GM12878 (cell line): ENCODE measurements at regions not wholly inside any gene's neighbourhood (a gene's known extent, or its start where the extent isn't known, plus 50 kb on each side); places are given as distances from the start of the nearest gene placed in this dataset.

Experiments used
- ATAC-seq: fragments of 200-7000 bp; cut with Tn5 transposase; 3 replicates; pipeline ENCODE4 v1.9.1; 2020; ENCODE audit warnings: mild to moderate bottlenecking, moderate library complexity
- BruUV-seq: library from RNA; stranded (reverse); fragments of 400-500 nt; replicated peaks from 2 replicates; lab custom pipeline; 2021; lab: Mats Ljungman, UMichigan
- CTCF ChIA-PET: fragments of 300-600 bp; sonication (Branson Sonifier 250); formaldehyde crosslinking; extraction: SDS; loops from one replicate; lab custom pipeline; 2021; ENCODE audit warnings: inconsistent platforms; lab: Yijun Ruan, JAX
- POLR2A ChIA-PET: fragments of 350-600 bp; formaldehyde crosslinking; extraction: SDS; loops from one replicate; lab custom pipeline; 2021; ENCODE audit warnings: inconsistent platforms; lab: Charles Lee
- RAD21 ChIA-PET: fragments of 300-600 bp; sonication (Branson Sonifier 250); formaldehyde crosslinking; loops from one replicate; lab custom pipeline; 2023; ENCODE audit warnings: antibody characterized with exemption; ENCODE audit not compliant: unreplicated experiment; lab: Charles Lee
- SMC1A ChIA-PET: fragments of 300-600 bp; sonication (Branson Sonifier 250); formaldehyde crosslinking; loops from one replicate; lab custom pipeline; 2023; ENCODE audit not compliant: unreplicated experiment, uncharacterized antibody; lab: Charles Lee
- DNase-seq: peaks from one replicate; pipeline ENCODE4 v3.0.0-alpha.2; 2011; ENCODE audit warnings: low read depth, low spot score
- FAIRE-seq: peaks from 3 replicates; lab custom pipeline; 2011; peaks lifted over from hg19 to GRCh38; lab: Jason Lieb, UNC
- H2AFZ ChIP-seq: 2 replicates; pipeline ENCODE4 v1.6.0; 2011; ENCODE audit warnings: low read depth, low read length, control low read depth; ENCODE audit not compliant: control insufficient read depth
- H3K27ac ChIP-seq: 2 replicates; pipeline ENCODE4 v1.5.1; 2011; ENCODE audit warnings: control low read depth; ENCODE audit not compliant: control insufficient read depth, insufficient read depth
- H3K27me3 ChIP-seq, 2 experiments: replicated peaks in 1 of 2; 2 replicates each; pipeline versions ENCODE4 v1.6.0 to v1.6.1; 2011; ENCODE audit warnings: low read length in 1 of 2; ENCODE audit not compliant: control insufficient read depth in 2 of 2, insufficient read depth in 2 of 2
- H3K36me3 ChIP-seq, 2 experiments: 2 replicates each; pipeline ENCODE4 v1.5.1; 2011; ENCODE audit warnings: low read length in 1 of 2; ENCODE audit not compliant: control insufficient read depth in 2 of 2, insufficient read depth in 2 of 2
- H3K4me1 ChIP-seq: 2 replicates; pipeline ENCODE4 v1.6.1; 2011; ENCODE audit warnings: mild to moderate bottlenecking, low read length, moderate library complexity, mixed read lengths; ENCODE audit not compliant: control insufficient read depth, insufficient read depth
- H3K4me2 ChIP-seq: 2 replicates; pipeline ENCODE4 v1.6.0; 2011; ENCODE audit warnings: control low read depth; ENCODE audit not compliant: control insufficient read depth, insufficient read depth
- H3K4me3 ChIP-seq: fragments of 200-600 bp; sonication (generic); 2 replicates; pipeline ENCODE4 v1.5.1; 2016
- H3K79me2 ChIP-seq: 2 replicates; pipeline ENCODE4 v1.6.0; 2011; ENCODE audit warnings: low read length; ENCODE audit not compliant: control insufficient read depth, insufficient read depth
- H3K9ac ChIP-seq: 2 replicates; pipeline ENCODE4 v1.8.0; 2011; ENCODE audit warnings: low read length, control low read depth, mixed read lengths; ENCODE audit not compliant: control insufficient read depth, insufficient read depth
- H3K9me3 ChIP-seq: replicated peaks from 3 replicates; pipeline ENCODE4 v1.5.1; 2011; ENCODE audit warnings: mild to moderate bottlenecking, low read length; ENCODE audit not compliant: control insufficient read depth, insufficient read depth
- H4K20me1 ChIP-seq: 2 replicates; pipeline ENCODE4 v1.6.0; 2011; ENCODE audit not compliant: control insufficient read depth, insufficient read depth
- ASH2L ChIP-seq: fragments of 300-600, 200-600 bp; sonication (generic); IDR thresholded peaks from 2 replicates; pipeline ENCODE4 v1.6.1; 2017; ENCODE audit warnings: low read depth, mild to moderate bottlenecking, borderline replicate concordance
- BACH1 ChIP-seq: fragments of 450-650 bp; IDR thresholded peaks from 2 replicates; pipeline ENCODE4 v1.6.1; 2017; ENCODE audit warnings: mild to moderate bottlenecking, borderline replicate concordance
- HSF1 ChIP-seq: fragments of 150-350 bp; IDR thresholded peaks from 2 replicates; pipeline ENCODE4 v1.6.1; 2014; ENCODE audit warnings: mild to moderate bottlenecking, low read depth, low read length
- IKZF2 ChIP-seq, 2 experiments: fragments of 450-650 bp; IDR thresholded peaks; 2 replicates each; pipeline ENCODE4 v1.6.1; 2017; ENCODE audit warnings: mild to moderate bottlenecking in 2 of 2, moderate library complexity in 2 of 2
- IRF4 ChIP-seq: IDR thresholded peaks from 2 replicates; pipeline ENCODE4 v1.6.1; 2011; ENCODE audit warnings: low read depth, low read length
- MXI1 ChIP-seq: fragments of 150-350 bp; IDR thresholded peaks from 2 replicates; pipeline ENCODE4 v1.6.1; 2011; ENCODE audit warnings: low read depth, mild to moderate bottlenecking, inconsistent platforms, low read length, improper control_type of control experiment
- MYB ChIP-seq: fragments of 150-350 bp; IDR thresholded peaks from 2 replicates; pipeline ENCODE4 v1.6.1; 2014; ENCODE audit warnings: mild to moderate bottlenecking, low read depth, low read length, borderline replicate concordance
- PAX8 ChIP-seq: fragments of 450-650 bp; IDR thresholded peaks from 2 replicates; pipeline ENCODE4 v1.6.1; 2017; ENCODE audit warnings: mild to moderate bottlenecking, moderate library complexity
- RAD21 ChIP-seq: IDR thresholded peaks from 2 replicates; pipeline ENCODE4 v1.6.1; 2011; ENCODE audit warnings: mild to moderate bottlenecking, low read depth, low read length, moderate library complexity; ENCODE audit not compliant: insufficient read depth
- WGBS: methylation state at CpG from one replicate; pipeline ENCODE4 v1.1.6; 2016; ENCODE audit warnings: low lambda C conversion rate; ENCODE audit not compliant: insufficient replicate concordance, insufficient coverage; ENCODE audit errors: missing lambda C conversion rate; 5-methylcytosine and 5-hydroxymethylcytosine counted together
- in situ Hi-C: fragments of 300-500 bp; cut with MboI; formaldehyde crosslinking; loops from 9 replicates; pipeline ENCODE4 v1.14.3; 2018; ENCODE audit warnings: mixed read lengths
- intact Hi-C: fragments of 100-400 bp; cut with micrococcal nuclease; formaldehyde crosslinking; loops from one replicate; pipeline ENCODE4 v1.14.2; 2022; ENCODE audit not compliant: unreplicated experiment

- no peak for FAIRE-seq
- intact Hi-C loops, result no loop called here
- no peak overlapping the region for H3K4me3 ChIP-seq
- no peak overlapping the region for H3K9ac ChIP-seq
- ChIA-PET SMC1A (no interaction called here), POLR2A (no interaction called here), CTCF (interaction anchor here (1.2 kb wide), 1 partner anchor 8 kb away, joined by 3 read pairs; no protein-coding TSS in a partner anchor), RAD21 (no interaction called here)
- ATAC-seq, result no peak
- H3K27me3 ChIP-seq, result no peaks in the 10 kb centered on the region
- no peaks in the 10 kb centered on the region for H3K36me3 ChIP-seq
- no peaks in the 10 kb centered on the region for H3K79me2 ChIP-seq
- TF ChIP-seq HSF1 (no peak), BACH1 (no peak), PAX8 (no peak), IKZF2 (IDR thresholded peaks at IDR 0.05) (no peak), ASH2L (no peak), MXI1 (no peak)
- no peaks in the 10 kb centered on the region for H3K9me3 ChIP-seq
- H3K4me2 ChIP-seq, result no peak overlapping the region
- H2AFZ ChIP-seq, result no peak overlapping the region
- no peaks in the 10 kb centered on the region for H3K4me1 ChIP-seq
- DNase-seq, result no peak
- BruUV-seq, result no TSS peak
- no peaks in the 10 kb centered on the region for H4K20me1 ChIP-seq
- H3K27ac ChIP-seq, result no peak overlapping the region
- WGBS, result 11% methylated on average over 6 of the region's 6 CpGs
- in situ Hi-C loops, result no loop called here
Observed at GRCh38 chr6:71083308-71083820, 126.5 kb upstream of the B3GAT2 start.

DNA sequence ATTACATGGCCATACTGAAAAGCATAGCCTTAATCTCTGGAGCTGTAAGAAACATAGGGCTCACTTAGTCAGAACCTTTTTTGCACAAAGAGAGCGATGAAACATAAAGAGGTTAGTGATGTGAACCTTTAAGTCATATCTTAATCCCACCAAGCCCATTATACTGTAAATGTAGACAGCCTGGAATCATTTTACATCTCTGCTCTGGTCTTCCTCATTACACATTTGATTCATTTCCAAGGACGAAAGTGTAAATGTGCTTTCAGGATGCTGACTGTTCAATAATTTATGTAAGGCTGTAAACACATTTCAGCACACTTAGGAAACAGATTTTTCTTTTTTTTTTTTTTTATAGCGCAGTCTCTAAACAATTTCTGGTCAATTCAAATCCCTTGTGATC, 131.3 kb upstream of the B3GAT2 start:
- no TSS peak for BruUV-seq
- Histone ChIP-seq H3K4me2 (no peak overlapping the region), H3K4me3 (no peak overlapping the region), H4K20me1 (no peaks in the 10 kb centered on the region), H3K36me3 (no peaks in the 10 kb centered on the region), H3K79me2 (no peaks in the 10 kb centered on the region), H3K27me3 (no peaks in the 10 kb centered on the region), H3K27ac (no peak overlapping the region), H2AFZ (no peak overlapping the region), H3K9me3 (no peaks in the 10 kb centered on the region), H3K9ac (no peak overlapping the region), H3K4me1 (no peaks in the 10 kb centered on the region)
- in situ Hi-C loops, result no loop called here
- ChIA-PET SMC1A (no interaction called here), RAD21 (no interaction called here), POLR2A (no interaction called here), CTCF (no interaction called here)
- 47% methylated on average over 3 of the region's 3 CpGs for WGBS
- no peak for DNase-seq
- no peak for ATAC-seq
- intact Hi-C loops, result no loop called here
- FAIRE-seq, result no peak
- TF ChIP-seq MYB, result no peak
- TF ChIP-seq RAD21, result no peak
- TF ChIP-seq IRF4, result no peak
